Nucleus accumbens (tissue), 56 donors: ENCODE measurements at regions not wholly inside any gene's neighbourhood (a gene's known extent, or its start where the extent isn't known, plus 50 kb on each side); places are given as distances from the start of the nearest gene placed in this dataset.
"Not testable (repeated sequence)": the region's sequence is repeated elsewhere in the genome, so short reads cannot be mapped to it uniquely, and the experiment has no call there.

Experiments used
- DNase-seq, 56 donors: peaks; one replicate each; lab custom pipeline; 2025; lab: John Stamatoyannopoulos, UW

DNA sequence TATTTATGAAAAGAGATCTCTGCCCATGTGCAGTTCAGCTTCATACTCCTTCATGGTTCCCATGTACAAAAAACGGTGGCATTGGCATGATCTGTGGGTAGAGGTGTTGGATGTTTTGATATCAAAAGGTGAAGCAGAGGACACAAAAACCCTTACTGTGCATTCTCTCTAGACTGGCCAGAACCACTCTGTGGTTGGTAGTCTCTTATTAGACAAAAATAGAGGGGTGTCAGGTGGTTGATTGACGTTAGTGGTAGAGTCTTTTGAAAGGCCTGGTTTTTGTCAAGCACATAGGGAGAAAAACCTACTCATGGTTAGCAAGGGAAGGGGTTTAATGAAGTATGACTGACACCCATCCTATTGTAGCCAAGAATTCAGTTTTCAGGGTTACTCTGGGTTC, 400.0 kb upstream of the TMPRSS15 start:
- no peak for DNase-seq

DNA sequence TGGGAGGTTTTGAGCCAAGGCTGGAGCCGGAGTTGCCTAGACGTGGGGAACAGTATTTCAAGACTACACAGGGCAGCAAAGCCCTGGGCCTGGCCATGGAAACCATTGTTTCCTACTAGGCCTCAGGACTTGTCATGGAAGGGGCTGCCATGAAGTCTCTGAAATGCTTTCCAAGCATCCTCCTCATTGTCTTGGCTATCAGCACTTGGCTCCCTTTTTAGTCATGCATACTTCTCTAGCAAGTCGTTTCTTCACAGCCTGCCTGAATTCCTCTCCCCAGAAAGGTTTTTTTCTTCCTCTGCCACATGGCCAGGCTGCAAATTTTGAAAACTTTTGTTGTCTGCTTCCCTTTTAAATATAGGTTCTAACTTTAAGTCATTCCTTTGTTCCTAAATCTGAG, 406.6 kb upstream of the TMPRSS15 start:
- no peak for DNase-seq

DNA sequence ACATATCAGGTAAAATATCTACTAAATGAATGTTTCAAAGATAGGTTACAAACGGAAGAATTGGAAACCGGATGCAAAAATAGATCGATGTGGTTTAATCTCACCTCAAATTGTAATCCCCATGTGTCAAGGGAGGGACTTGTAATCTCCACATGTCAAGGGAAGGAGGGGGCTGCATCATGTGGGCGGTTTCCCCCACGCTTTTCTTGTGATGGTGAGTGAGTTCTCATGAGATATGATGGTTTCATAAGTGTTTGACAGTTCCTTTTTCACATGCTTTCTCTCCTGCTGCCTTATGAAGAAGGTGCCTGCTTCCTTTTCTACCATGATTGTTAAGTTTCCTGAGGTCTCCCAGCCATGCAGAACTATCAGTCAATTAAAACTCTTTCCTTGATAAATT, 408.7 kb upstream of the TMPRSS15 start:
- no peak for DNase-seq

DNA sequence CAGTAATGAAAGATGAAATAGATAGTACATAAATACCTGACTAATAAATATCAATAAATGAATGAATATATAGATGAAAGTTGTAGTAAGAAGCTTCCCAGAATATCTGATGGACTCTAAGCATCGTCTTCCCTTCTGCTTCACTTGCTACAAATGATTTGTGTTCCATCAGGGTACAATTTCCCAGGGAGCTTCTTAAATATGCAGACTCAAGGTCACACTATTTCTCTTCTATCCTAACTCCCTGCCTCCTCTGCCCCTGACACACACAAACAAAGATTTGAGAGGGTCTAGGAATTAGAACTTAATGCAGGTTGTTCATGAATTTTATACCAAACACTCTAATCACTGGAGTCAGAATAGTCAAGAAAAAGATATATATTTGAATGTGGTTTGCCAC, 415.9 kb upstream of the TMPRSS15 start:
- no peak for DNase-seq

DNA sequence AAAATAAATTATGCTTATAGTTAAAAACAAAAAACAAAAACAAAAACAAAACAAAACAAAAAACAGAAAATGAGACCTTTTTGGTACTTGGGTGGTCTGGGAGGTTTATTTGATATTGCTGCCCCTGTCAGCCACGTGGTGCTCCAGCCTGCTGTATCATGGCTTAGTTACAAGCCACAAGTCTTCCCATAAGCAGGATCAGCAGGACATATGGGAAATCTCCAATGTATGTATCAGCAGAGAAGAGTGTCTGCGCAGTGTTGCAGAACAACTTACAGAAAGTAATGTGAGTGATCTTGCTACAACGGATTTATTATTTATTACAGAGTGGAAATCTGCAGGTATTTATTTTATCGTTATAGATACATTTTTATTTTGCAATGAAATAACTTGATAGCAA, 423.0 kb upstream of the TMPRSS15 start:
- DNase-seq: no peak

DNA sequence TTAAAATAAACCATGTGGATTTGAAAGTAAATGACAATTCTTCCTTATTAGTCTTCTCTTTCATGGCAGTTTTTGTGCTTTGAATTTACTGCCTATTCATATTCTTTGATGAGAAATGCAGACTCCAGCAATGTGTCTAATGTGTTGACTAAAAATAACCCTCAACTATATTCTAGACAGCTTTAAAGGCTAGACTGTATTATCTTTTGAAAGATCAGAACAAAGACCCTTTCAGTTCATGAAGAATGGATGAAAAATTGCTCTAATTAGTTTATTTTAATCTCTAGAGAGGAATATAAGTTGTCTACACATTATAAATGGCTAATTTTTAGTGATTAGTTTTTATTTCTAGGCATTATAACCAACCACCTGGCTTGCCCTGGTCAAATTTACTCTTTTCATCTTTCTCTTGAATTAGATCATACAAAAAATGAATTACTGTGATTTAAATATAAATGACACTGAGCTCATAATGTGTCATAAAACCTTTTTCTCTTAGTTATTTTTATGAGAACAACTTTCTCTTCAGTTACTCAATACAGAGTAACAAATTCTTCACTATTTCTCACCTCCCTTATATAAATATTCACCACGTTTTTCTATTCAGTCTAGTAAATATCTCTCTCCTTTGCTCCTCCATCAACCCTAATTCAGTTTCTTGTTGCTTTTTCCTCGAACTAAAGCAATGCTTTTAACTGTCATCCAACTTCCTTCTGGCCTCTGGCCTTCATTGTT, 428.5 kb upstream of the TMPRSS15 start:
- no peak for DNase-seq

DNA sequence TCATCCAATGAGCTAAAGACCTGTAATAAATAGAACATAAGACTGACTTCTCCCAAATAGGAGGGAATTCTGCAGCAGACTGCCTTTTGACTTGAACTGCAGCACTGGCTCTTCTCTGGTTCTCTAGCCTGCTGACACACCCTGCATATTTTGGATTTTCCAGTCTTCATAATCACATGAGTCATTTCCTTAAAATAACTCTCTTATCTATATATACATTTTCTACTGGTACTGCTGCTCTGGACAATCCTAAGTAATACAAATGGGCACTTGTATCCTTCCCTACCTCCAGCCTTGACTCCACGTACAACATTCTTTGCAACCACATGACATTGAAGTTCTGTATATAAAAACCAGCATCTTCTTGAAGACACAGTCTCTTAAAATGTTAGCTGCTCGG, 429.4 kb upstream of the TMPRSS15 start:
- DNase-seq: no peak

DNA sequence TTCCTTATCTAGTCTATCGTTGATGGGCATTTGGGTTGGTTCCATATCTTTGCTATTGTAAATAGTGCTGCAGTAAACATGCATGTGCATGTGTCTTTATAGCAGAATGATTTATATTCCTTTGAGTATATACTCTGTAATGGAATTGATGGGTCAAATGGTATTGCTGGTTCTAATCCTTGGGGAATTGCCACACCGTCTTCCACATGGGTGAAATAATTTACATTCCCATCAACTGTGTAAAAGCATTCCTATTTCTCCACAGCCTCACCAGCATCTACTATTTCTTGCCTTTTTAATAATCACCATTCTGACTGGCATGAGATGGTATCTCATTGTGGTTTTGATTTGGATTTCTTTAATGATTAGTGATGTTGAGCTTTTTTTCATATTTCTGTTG, 430.5 kb upstream of the TMPRSS15 start:
- not testable (repeated sequence) for DNase-seq

DNA sequence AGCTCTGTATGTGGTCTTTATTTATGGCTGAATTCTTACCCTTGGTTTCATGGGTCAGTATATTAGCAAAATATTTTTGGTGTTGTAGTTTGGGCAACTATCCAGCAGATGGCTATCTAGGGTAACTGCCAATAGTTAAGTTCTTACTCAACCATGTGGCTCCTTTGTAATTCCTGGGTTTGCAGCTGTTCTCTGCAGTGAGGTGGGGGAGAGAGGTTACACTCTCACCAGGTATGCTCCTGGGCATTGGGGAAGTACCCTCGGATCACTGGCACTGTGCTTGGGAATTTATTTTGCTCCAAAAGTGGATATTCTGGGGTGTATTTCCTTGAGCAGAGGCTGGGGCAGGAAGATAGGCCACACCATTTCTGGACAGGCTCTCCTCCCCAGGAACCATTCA, 436.7 kb upstream of the TMPRSS15 start:
- no peak for DNase-seq

DNA sequence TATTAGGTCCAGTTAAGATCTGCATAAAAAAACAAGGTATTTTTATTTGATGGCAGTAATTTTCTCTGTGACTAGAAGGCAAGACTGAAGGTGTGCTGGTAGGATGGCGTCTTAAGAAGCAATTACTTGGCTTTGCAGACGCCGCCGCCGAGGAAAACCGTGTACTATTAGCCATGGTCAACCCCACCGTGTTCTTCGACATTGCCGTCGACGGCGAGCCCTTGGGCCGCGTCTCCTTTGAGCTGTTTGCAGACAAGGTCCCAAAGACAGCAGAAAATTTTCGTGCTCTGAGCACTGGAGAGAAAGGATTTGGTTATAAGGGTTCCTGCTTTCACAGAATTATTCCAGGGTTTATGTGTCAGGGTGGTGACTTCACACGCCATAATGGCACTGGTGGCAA, 454.0 kb upstream of the TMPRSS15 start:
- not testable (repeated sequence) for DNase-seq

DNA sequence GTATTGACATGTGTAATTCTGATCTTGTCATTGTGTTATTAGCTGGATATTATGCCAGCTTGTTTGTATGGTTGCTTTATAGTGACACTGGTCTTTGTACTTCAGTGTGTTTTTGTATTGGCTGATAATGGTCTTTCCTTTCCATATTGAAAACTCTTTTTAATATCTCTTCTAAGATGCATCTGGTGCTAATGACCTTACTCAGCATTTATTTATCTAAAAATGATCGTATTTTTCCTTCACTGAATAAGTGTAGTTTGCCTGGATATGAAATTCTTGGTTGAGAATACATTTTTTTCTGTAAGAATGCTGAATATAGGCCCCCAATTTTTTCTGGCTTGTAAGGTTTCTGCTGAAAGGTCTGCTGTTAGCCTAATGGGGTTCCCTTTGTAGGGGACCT, 465.5 kb upstream of the TMPRSS15 start:
- no peak for DNase-seq

DNA sequence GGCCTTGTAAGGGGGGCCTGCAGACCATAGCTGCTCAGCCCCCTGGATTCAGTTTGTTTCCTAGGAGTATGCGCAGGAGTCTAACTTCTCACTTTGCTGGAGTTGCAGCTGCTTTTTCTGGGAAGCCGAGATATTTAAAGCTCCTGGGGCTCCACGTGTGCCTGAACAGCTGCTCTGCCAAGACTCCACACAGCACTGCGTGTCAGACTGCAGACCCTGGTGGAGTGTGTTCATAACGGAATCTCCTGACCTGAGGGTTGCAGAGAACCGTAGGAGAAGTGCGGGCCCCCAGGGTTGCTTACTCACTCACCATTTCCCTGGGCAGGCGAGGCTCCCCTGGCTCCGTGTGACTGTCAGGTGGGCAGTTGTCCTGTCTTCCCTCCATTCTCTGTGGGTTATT, 474.3 kb upstream of the TMPRSS15 start:
- no peak for DNase-seq

DNA sequence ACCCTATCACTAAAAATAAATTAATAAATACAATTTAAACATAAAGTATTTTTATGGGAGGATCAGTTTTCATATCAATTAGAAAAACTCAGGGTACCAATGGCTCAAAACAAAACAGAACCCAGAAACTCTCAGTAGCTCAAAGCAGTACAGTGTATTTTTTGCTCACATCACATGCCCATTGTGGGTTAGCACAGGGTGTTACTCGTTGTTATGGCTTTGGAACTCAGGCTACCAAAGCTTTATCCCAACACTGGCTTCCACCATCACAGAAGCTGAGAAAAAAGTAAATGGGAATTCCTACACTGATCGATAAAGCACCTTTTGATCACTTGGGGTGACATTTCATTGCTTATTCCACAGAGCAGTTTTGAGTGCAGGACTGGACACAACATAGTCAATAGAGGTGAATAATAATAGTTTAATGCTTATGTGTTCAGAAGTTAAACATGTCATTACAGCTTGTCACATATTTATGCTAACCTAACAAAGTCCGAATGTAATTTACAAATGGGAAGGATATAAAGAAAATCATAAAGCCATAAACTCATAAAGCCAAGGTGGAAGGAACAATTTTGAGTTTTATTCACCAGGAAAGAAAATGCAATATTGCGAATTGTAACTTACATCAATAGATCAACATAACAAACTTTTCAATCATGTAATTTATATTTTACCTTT, 484.5 kb upstream of the TMPRSS15 start:
- DNase-seq: no peak

DNA sequence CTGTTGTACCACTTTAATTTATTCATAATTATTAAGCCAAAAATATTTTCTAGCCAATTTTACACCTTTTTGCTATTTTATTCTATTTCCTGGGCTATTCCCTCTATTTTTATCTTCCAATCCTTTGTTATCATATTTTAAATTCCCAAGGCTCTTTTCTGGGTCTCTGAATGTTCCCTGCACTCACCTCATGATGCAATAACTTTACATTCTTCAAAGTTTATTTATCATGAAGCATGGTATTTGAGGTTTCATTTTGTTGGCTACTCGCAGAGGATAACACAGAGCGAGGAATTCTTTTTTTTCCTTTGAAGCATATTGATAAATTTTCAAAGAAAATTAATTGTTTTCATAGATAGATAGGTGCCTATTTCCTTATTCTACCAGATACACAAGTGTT, 489.8 kb upstream of the TMPRSS15 start:
- no peak for DNase-seq

DNA sequence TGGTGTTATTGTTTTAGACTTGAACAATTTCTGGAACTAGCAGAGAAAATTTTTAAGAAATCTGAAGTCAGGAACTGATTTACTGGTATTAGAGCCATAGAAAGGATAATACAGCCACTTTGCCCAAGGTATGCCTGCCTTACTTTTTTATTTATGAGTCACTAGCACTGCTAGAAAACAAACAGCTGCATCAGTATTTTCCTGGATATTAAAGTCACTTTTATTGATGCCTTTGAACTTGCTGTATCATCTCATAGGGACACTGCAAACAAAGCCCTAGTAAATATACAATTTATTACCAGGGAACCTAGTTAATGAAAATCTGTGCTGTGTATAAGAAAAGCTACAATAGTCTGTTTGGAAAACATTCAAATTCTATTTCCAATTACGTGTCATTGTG, 490.8 kb upstream of the TMPRSS15 start:
- no peak for DNase-seq

DNA sequence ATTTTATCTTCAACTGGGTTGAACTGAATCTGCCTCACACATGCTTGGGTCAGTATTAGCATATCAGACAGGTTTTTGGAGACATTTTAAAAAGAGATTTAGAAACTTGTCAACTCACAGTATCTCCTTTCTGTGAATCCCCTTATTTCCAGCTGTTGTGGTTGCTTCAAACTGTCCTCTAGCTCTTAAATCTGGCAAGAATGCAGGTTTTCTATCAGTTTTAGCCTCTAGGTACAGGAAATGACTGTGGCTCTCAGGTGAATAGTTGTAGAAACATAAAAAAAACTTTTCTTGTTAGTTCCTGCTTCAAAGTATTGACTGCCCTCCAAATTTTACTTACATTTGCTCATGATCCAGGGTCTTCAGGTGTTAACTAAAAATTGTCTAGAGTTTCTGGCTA, 495.7 kb upstream of the TMPRSS15 start:
- DNase-seq: no peak

DNA sequence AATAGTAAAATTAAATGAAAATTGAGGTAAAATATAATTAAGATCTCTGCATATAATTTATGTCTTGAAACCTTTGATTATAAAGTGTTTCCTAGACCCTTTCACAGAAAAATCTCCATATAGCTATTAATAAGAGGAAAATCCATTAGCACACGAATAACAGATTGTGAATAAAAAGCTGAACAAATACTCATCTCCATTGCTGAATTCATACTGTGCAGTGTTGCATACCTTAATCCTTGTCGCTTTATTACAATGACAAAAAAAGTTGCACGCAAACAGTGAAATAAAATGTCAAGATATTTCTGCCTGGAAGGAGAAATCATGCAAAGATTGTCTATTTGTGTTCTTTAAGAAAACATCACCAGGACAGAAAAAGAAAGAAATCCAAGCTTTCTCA, 499.1 kb upstream of the TMPRSS15 start:
- no peak for DNase-seq

DNA sequence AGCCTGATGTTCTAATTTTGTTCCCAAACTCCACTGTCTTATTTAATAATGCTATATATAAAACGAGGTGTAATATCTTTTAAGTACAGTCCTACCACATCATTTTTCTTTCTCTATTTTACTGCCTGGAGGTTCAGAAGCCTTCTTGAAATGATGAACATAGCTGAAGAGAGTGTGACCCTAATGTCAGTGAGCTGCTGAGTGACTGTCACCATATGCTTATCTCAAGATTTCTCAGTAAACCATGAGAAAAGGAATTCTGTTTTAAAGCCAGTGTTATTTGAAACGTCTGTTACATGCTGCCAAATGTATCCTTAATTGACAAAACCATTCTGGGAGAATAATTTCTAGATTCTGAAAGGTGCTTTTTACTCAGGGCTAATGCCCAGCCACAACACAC, 503.5 kb upstream of the TMPRSS15 start:
- no peak for DNase-seq

DNA sequence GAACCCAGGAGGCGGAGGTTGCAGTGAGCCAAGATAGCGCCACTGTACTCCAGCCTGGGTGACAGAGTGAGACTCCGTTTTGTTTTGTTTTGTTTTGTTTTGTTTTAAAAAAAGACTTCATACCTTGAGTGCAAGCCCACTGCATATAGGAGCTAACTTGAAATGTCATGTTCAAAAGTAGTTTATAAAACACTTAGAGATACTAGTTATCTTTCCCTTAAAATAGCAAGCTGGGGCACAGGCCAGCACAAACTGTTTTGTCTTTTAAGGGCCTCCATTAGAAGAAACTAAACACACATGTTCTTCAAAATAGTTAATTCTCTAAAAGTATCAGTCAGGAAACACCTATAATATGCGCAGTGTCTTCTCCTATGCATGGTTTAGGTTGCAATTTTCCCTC, 505.1 kb upstream of the TMPRSS15 start:
- no peak for DNase-seq

DNA sequence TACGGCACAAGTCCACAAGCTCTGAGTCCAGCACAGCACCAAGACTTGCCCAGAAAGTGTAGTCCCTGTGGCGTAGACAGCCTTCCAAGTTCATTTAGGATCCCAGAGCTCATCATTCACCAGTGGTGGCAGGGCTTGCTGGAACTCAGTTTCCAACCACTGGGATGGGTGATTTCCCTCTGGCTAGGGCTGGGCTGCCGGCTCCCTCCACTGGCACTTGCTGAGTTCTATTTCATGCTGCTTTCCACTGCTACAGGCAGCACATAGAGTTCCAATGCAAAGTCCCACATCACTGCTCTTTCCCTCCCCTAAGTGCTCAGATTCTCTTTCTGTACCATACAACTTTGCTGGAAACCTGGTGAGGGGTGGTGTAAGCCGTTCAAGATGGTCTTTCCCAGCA, 510.3 kb upstream of the TMPRSS15 start:
- DNase-seq: no peak

DNA sequence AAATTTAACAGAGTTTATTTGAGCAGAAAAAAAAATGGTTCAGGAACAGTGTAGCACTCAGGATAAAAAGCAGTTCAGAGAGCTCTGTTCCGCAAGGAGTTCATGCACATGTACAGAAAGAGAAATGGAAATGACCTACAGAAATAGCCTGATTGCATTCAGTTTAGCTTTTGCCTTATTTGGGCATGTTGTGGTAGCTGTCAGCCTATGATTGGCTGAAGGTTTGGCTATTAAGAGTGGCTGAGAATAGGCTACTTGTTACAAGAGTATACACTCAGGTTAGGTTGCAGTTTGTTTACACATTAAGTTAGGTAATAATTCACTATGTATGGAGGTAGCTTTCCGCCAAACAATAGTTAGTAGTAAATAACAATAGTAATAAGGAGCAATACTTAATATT, 511.0 kb upstream of the TMPRSS15 start:
- DNase-seq: no peak

DNA sequence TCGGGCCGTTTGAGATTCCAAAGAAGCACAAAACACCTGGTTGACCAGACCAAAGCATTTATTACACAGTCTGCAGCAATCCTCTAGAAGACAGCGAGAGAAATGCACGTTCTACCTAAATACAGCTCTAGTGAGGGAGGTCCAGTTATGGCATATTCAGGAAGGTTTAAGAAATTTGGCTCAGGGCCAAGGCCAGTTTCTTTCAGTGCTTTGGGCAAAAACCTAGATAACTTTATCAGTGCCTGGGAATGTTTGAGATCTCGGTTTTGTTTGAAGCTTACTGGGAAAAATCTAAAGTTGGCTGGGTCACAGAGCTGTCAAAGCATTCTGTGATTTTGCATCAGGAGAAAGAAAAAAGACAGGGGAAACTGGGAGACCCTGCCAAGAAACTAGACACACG, 514.0 kb upstream of the TMPRSS15 start:
- no peak for DNase-seq

DNA sequence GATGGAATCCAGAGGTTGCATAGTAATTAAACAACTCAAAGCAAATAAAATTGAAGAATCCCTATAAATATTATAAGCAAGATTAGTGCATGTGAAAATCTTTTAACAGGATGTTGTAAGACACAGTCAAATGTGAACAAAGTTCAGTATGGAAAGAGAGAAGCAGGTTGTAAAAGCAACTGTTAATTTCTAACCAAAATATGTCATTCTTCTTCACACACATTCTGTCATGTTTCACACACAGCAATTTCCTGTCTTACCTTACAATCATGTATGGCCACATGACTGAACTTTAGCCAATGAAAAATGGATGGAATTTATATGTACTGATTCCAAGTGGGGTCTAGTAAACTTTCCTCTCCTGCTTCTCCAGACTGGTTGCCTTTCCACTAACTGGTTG, 527.7 kb upstream of the TMPRSS15 start:
- DNase-seq: no peak
